GM18861 (cell line): ENCODE measurements at regions not wholly inside any gene's neighbourhood (a gene's known extent, or its start where the extent isn't known, plus 50 kb on each side); places are given as distances from the start of the nearest gene placed in this dataset.

Source experiments
- ATAC-seq: cut with Tn5 transposase; IDR thresholded peaks from one replicate; pipeline ENCODE4 v1.9.1; 2021; ENCODE audit not compliant: unreplicated experiment

GRCh38 chr10:78571891-78572290 lies 496.9 kb upstream of the ZMIZ1 start:
- ATAC-seq = no peak

GRCh38 chr10:78572565-78572964 lies 496.2 kb upstream of the ZMIZ1 start:
- ATAC-seq = no peak

- no peak for ATAC-seq
Measured at GRCh38 chr10:78574547-78574946, 494.2 kb upstream of the ZMIZ1 start.

DNA sequence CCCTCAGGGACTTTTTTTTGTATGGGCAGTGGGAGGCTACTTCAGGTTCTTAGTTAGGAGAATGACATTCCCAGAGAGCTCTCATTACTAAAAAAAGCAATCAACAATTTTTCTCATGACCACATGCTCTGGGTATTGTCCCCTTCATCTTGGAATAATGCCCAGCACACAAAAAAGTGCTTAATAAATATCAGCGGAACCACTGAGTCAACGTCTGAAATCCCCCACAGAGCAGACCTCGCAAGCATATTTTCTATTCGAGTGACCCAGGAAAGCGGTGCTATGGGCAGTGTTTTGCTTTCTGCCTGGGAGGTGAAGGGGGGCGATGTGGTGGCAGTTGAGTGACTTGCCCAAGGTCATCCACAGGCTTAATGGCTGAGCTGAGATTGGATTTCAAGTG lies 493.4 kb upstream of the ZMIZ1 start:
- ATAC-seq = no peak

- no peak for ATAC-seq
Measured at GRCh38 chr10:78576276-78576675, 492.5 kb upstream of the ZMIZ1 start.

DNA sequence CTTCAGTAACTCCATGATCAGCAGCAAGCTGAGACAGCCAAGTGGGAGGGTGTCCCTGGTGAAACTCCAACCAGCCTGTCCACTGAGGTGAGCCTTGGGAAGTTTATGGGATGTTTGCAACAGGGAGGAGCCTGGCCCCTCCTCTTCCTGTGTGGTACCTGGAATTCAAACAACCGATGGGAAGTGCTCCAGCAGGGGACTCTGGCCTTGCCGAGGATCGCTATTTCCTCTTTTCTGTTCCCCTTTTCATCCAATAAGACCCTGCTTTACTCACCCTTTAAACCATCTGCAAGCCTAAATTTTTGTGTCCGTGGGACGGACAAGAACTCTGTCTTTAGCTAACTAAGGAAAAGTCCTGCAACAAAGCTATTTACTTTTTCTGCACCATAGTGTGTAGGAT lies 491.1 kb upstream of the ZMIZ1 start:
- ATAC-seq = no peak

- no peak for ATAC-seq
Measured at GRCh38 chr10:78578929-78579328, 489.8 kb upstream of the ZMIZ1 start.

DNA sequence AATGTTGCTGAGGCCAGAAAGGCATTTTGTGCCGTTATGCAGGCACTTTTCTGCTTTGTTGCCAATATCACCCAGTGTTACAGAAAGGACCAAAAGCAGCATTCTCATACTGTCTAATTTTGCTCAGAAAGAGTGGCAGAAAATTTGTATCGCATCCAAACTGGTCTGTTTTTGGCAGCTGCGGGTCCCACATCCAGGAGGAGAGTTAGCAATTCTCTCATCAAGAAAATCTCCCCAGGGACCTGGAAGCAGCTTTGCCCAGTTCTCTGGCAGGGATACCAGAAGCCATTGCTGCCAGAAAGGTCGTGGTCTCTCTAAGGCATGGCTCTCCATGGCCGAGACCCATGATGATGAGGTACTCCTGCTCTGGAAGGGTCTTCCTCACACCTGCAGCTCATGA lies 489.2 kb upstream of the ZMIZ1 start:
- no peak for ATAC-seq

DNA sequence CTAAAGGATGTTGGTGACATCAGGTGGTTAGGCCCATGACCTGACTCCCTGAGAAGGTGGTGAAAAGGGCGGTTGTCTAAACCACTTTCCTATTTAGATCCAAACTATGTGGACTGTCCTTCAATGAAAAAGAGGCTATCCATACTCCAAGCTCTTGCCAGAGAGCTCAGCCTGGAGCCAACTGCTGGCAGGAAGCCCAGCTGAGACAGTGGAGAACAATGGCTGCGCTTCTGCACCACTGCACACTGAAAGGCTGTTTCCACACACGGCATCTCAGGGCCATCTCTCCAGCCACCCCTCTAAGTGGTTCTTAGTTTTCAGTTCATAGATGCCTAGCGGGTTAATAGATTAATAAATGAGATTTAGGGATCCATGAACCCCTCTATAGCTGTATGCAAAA lies 488.8 kb upstream of the ZMIZ1 start:
- ATAC-seq = no peak

DNA sequence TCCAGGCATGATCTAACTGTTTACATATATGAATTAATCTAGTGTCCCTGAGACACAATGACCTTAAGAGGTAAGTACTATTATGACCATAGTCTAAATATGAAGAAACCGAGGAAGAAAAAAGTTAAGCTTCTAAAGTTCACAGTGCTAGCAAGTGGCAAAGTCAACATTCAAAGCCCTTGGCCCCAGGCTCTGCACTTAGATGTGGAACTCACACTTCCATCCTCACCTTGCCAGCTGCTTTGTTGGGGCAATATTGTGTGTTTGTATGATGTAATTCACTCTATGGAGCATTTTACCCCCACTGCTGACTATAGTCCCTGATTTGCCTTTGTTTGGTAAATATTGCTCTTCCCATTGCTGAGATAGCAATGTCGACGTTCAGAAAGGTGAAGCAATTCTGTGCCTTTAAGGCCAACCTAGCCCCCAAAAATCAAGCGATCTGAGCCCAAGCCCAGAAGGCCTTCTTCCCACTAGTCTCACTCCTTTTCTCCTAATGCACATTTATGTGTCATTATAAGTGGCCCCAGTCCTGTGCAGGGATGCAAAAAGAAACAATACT lies 487.6 kb upstream of the ZMIZ1 start:
- no peak for ATAC-seq

GRCh38 chr10:78582540-78582939 lies 486.2 kb upstream of the ZMIZ1 start:
- no peak for ATAC-seq

GRCh38 chr10:78584266-78584665 lies 484.5 kb upstream of the ZMIZ1 start:
- ATAC-seq = no peak

DNA sequence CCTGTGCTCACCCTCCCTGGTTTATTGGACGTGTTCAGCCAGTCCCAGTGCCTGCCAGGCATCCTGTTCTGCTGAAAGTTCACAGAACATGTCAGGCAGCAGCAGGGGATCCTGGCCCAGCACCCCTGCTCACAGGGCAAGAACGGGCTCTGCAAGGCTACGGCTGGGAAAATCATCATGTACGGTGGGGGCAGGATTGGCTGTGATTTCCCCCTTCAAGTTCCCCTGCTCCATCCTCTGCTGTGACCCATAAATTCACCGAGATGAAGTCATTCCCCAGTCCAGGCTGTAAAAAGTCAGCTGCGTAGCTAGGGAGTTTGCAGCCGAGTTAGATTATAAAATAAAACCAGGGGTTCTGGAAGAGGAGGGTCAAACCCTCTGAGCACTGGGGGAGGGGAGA lies 484.1 kb upstream of the ZMIZ1 start:
- no peak for ATAC-seq

DNA sequence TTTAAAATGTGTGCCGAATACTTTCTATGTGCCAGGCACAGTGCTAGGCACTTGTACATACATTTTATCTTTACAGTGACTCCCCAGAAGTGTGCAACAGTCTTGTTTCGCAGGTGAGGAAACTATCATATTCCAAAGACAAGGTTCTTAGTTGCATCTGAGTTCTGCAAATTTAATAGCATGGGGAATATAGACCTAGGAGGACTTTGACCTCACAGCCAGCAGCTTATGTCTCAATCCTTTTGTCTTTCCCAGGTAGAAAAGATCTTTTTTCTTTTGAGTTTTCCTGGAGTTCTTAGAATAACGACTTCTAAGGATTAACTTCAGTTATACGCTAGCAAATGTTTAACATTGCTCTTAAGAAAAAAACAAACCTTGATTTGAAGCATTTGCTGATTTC lies 482.8 kb upstream of the ZMIZ1 start:
- ATAC-seq = no peak

DNA sequence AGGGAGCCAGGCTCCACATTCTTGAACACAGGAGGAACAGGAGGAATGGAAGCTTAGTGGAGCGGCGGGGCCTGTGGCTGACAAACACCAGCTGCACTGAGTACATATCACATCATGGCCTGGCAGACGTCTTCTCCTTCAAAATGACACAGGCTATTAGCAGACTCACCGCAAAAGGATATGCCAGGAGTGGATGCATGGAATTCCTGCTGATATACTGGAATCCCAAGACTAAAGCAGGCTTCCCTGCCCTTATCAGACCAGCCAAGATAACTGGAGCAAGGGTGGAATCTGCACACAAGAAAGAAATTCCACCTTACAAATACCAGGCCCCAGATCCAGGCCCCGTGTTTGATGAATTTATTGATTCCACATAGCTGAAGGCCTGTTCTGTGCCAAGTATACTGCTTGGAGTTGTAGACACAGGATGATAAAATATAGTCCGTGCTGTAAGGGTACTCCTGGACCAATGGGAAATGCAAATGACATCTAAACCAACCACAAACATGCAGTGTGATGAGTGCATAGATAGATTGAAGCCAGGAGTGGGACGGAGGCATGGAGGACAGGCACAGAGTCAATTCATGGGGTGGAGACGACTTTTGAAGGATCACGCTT lies 480.5 kb upstream of the ZMIZ1 start:
- no peak for ATAC-seq

GRCh38 chr10:78589687-78590086 lies 479.1 kb upstream of the ZMIZ1 start:
- no peak for ATAC-seq

DNA sequence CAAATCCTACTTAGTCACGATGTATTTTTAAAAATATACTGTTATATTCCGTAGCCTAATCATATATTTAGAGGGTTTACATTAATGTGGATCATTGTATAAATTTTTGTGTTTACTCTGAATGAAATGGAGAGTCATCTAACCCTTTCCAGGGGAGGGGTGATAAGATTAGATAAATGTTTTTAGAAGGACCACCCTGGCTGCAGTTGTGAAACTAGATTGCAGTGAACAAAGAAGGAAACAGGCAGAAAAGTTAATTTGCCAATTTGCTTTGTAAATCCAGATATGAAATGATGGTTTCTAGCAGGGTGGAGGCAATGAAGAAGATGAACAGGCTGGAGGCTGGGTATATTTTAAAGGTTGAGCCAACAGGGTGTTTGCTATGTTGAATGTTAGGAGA lies 477.7 kb upstream of the ZMIZ1 start:
- no peak for ATAC-seq

GRCh38 chr10:78594559-78595268 lies 474.1 kb upstream of the ZMIZ1 start:
- no peak for ATAC-seq

GRCh38 chr10:78595269-78595619 lies 473.5 kb upstream of the ZMIZ1 start:
- ATAC-seq = no peak

GRCh38 chr10:78596556-78596955 lies 472.2 kb upstream of the ZMIZ1 start:
- ATAC-seq = no peak

GRCh38 chr10:78597796-78598555 lies 470.8 kb upstream of the ZMIZ1 start:
- no peak for ATAC-seq
